PC-9 (cell line): ENCODE measurements at regions not wholly inside any gene's neighbourhood (a gene's known extent, or its start where the extent isn't known, plus 50 kb on each side); places are given as distances from the start of the nearest gene placed in this dataset.

ENCODE experiments used
- CTCF ChIP-seq: fragments of 200-600 bp; sonication (generic); conservative IDR thresholded peaks from 2 replicates; pipeline ENCODE4 v1.6.1; 2017; ENCODE audit warnings: mixed run types, antibody characterized with exemption, mild to moderate bottlenecking, moderate library complexity
- EZH2 ChIP-seq: fragments of 200-600 bp; sonication (generic); IDR thresholded peaks from 2 replicates; pipeline ENCODE4 v1.8.0; 2017; ENCODE audit warnings: antibody characterized with exemption, low read depth

DNA sequence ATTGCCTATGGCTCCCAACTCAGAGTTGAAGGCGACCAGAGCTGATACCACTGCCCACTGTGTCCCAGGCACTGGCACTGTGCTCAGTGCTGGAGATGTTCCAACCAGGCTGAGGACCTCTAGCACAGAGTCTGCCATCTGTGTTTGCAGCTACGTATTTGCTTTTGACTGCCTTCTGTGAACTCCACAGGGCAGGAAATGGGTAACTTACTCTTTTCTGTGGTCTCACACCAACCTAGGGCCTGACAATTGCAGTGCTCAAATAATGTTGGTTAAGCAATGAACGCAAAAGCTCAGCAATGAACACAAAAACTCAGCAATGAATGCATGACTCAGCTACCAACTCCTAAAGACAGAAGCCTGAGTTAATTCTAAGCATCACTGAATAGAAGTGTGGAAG is 202.8 kb downstream of the NUAK1 start:
- no peak for TF ChIP-seq CTCF
- no peak for TF ChIP-seq EZH2
